ENCODE measurements at regions not wholly inside any gene's neighbourhood (a gene's known extent, or its start where the extent isn't known, plus 50 kb on each side); places are given as distances from the start of the nearest gene placed in this dataset.

- TF ChIP-seq, protein P1, sequence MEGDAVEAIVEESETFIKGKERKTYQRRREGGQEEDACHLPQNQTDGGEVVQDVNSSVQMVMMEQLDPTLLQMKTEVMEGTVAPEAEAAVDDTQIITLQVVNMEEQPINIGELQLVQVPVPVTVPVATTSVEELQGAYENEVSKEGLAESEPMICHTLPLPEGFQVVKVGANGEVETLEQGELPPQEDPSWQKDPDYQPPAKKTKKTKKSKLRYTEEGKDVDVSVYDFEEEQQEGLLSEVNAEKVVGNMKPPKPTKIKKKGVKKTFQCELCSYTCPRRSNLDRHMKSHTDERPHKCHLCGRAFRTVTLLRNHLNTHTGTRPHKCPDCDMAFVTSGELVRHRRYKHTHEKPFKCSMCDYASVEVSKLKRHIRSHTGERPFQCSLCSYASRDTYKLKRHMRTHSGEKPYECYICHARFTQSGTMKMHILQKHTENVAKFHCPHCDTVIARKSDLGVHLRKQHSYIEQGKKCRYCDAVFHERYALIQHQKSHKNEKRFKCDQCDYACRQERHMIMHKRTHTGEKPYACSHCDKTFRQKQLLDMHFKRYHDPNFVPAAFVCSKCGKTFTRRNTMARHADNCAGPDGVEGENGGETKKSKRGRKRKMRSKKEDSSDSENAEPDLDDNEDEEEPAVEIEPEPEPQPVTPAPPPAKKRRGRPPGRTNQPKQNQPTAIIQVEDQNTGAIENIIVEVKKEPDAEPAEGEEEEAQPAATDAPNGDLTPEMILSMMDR (IDR thresholded peaks at IDR 0.05; ENCODE audit: low read depth, low read length, missing control alignments): no peak
- DNase-seq (ENCODE audit: extremely low read depth, low read depth): no peak
- no peak overlapping the region for H3K4me3 ChIP-seq (replicated peaks; ENCODE audit: low read depth, low read length)
Observed at GRCh38 chr16:86455640-86456039, 54.7 kb upstream of the FOXF1 start.

GRCh38 chr16:86457501-86458148 lies 52.7 kb upstream of the FOXF1 start:
- no peak overlapping the region for H3K4me3 ChIP-seq (replicated peaks; ENCODE audit: low read depth, low read length)
- DNase-seq (ENCODE audit: extremely low read depth, low read depth): peak; percentile 88
- TF ChIP-seq, protein P1 (IDR thresholded peaks at IDR 0.05; ENCODE audit: low read depth, low read length, missing control alignments): no peak

GRCh38 chr16:86458149-86458777 lies 52.1 kb upstream of the FOXF1 start:
- TF ChIP-seq, protein P1 (IDR thresholded peaks at IDR 0.05; ENCODE audit: low read depth, low read length, missing control alignments): no peak
- no peak overlapping the region for H3K4me3 ChIP-seq (replicated peaks; ENCODE audit: low read depth, low read length)
- no peak for DNase-seq (ENCODE audit: extremely low read depth, low read depth)

- H3K4me3 ChIP-seq (replicated peaks; ENCODE audit: low read depth, low read length): no peak overlapping the region
- DNase-seq (ENCODE audit: extremely low read depth, low read depth): no peak
- TF ChIP-seq, protein P1 (IDR thresholded peaks at IDR 0.05; ENCODE audit: low read depth, low read length, missing control alignments): no peak
Observed at GRCh38 chr16:86459266-86459665, 51.1 kb upstream of the FOXF1 start.
